Ishikawa (cell line): ENCODE measurements at regions not wholly inside any gene's neighbourhood (a gene's known extent, or its start where the extent isn't known, plus 50 kb on each side); places are given as distances from the start of the nearest gene placed in this dataset.

Experiments used
- CEBPB ChIP-seq: IDR thresholded peaks from 2 replicates; pipeline ENCODE4 v1.6.1; 2012
- CREB1 ChIP-seq: IDR thresholded peaks from 2 replicates; pipeline ENCODE4 v1.6.1; 2012; ENCODE audit warnings: low read depth
- EGR1 ChIP-seq: IDR thresholded peaks from 2 replicates; pipeline ENCODE4 v1.6.1; 2012
- EP300 ChIP-seq: IDR thresholded peaks from 2 replicates; pipeline ENCODE4 v1.6.1; 2012; ENCODE audit warnings: borderline replicate concordance
- FOXM1 ChIP-seq: IDR thresholded peaks from 2 replicates; pipeline ENCODE4 v1.6.1; 2012; ENCODE audit warnings: low read depth, borderline replicate concordance
- MAX ChIP-seq: IDR thresholded peaks from 2 replicates; pipeline ENCODE4 v1.6.1; 2012
- NFIC ChIP-seq: IDR thresholded peaks from 2 replicates; pipeline ENCODE4 v1.6.1; 2012
- RAD21 ChIP-seq: IDR thresholded peaks from 2 replicates; pipeline ENCODE4 v1.6.1; 2012; ENCODE audit warnings: low read depth
- REST ChIP-seq: IDR thresholded peaks from 2 replicates; pipeline ENCODE4 v1.6.1; 2012; ENCODE audit warnings: low read depth, mild to moderate bottlenecking
- TAF1 ChIP-seq: IDR thresholded peaks from 2 replicates; pipeline ENCODE4 v1.6.1; 2012; ENCODE audit warnings: low read depth, mild to moderate bottlenecking
- TCF12 ChIP-seq: IDR thresholded peaks from 2 replicates; pipeline ENCODE4 v1.6.1; 2012; ENCODE audit warnings: low read depth
- TEAD4 ChIP-seq: IDR thresholded peaks from 2 replicates; pipeline ENCODE4 v1.6.1; 2012
- USF1 ChIP-seq: IDR thresholded peaks from 2 replicates; pipeline ENCODE4 v1.6.1; 2012
- YY1 ChIP-seq: IDR thresholded peaks from 2 replicates; pipeline ENCODE4 v1.6.1; 2012; ENCODE audit warnings: low read depth
- ZBTB7A ChIP-seq: IDR thresholded peaks from 2 replicates; pipeline ENCODE4 v1.6.1; 2012; ENCODE audit warnings: low read depth

- TF ChIP-seq USF1 (no peak), TEAD4 (no peak)
These were observed 189.9 kb downstream of the PLPP4 start for GRCh38 chr10:120646738-120647456.

GRCh38 chr10:120650705-120651399 lies 193.8 kb downstream of the PLPP4 start:
- TF ChIP-seq TCF12: no peak

DNA sequence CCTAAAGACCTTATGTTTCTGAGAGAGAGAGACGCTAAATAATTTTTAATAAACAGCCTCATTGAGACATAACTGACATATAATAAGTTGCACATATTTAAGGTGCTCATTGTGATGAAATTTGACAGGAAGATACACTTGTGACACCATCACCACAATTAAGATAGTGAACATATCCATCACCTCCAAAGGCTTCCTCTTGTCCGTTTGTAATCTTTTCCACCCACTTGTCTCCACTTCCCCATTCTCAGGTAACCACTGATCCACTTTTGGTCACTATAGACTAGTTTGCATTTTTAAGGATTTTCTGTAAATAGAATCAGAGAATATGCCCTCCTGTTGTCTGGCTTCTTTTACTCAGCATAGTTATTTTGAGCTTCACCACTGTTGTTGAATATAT lies 195.1 kb upstream of the WDR11 start:
- no peak for TF ChIP-seq YY1
- no peak for TF ChIP-seq USF1
- TF ChIP-seq TEAD4: no peak
- no peak for TF ChIP-seq TAF1
- no peak for TF ChIP-seq FOXM1
- TF ChIP-seq EGR1: no peak
- TF ChIP-seq RAD21: no peak
- no peak for TF ChIP-seq NFIC
- TF ChIP-seq MAX: no peak
- TF ChIP-seq ZBTB7A: no peak
- no peak for TF ChIP-seq TCF12
- TF ChIP-seq CEBPB: no peak
- no peak for TF ChIP-seq EP300

- no peak for TF ChIP-seq USF1
- TF ChIP-seq RAD21: no peak
- TF ChIP-seq NFIC: no peak
- no peak for TF ChIP-seq FOXM1
- TF ChIP-seq TCF12: no peak
- TF ChIP-seq TAF1: no peak
- TF ChIP-seq REST: no peak
- no peak for TF ChIP-seq EP300
- no peak for TF ChIP-seq YY1
- TF ChIP-seq CEBPB: no peak
- no peak for TF ChIP-seq MAX
- TF ChIP-seq CREB1: no peak
- TF ChIP-seq ZBTB7A: no peak
- no peak for TF ChIP-seq EGR1
- TF ChIP-seq TEAD4: no peak
These were observed 193.8 kb upstream of the WDR11 start for GRCh38 chr10:120657371-120657770.

- TF ChIP-seq EP300 (no peak), FOXM1 (no peak), CEBPB (no peak), TCF12 (no peak), NFIC (no peak), YY1 (no peak)
These were observed 191.9 kb upstream of the WDR11 start for GRCh38 chr10:120658943-120659885.

- TF ChIP-seq EGR1 (no peak), TEAD4 (no peak), FOXM1 (no peak), EP300 (no peak), TCF12 (no peak), REST (no peak), USF1 (no peak), NFIC (no peak), CEBPB (no peak)
These were observed 184.9 kb upstream of the WDR11 start for GRCh38 chr10:120666308-120666707.
